PC-9 (cell line): ENCODE measurements at regions not wholly inside any gene's neighbourhood (a gene's known extent, or its start where the extent isn't known, plus 50 kb on each side); places are given as distances from the start of the nearest gene placed in this dataset.

Experiments
- BruUV-seq: library from RNA; stranded (reverse); fragments of 400-500 nt; replicated peaks from 2 replicates; lab custom pipeline; 2021; lab: Mats Ljungman, UMichigan
- CTCF ChIA-PET: fragments of 300-600 bp; sonication (Branson Sonifier 250); formaldehyde crosslinking; loops from one replicate; lab custom pipeline; 2022; ENCODE audit warnings: antibody characterized with exemption; lab: Charles Lee
- POLR2A ChIA-PET: fragments of 300-600 bp; sonication (Branson Sonifier 250); formaldehyde crosslinking; loops from one replicate; lab custom pipeline; 2022; ENCODE audit warnings: antibody characterized with exemption; ENCODE audit not compliant: unreplicated experiment; lab: Charles Lee
- DNase-seq, 2 experiments: peaks; one replicate each; pipeline versions ENCODE4 v3.0.0 to v3.0.0-alpha.2; 2015 to 2022; ENCODE audit warnings: mixed read lengths in 1 of 2
- H2AFZ ChIP-seq: fragments of 200-600 bp; sonication (generic); 2 replicates; pipeline ENCODE4 v1.8.1; 2017; ENCODE audit warnings: antibody characterized with exemption
- H3F3A ChIP-seq: fragments of 200-600 bp; sonication (generic); 2 replicates; pipeline ENCODE4 v1.8.1; 2017; ENCODE audit warnings: antibody characterized with exemption, mild to moderate bottlenecking, low read depth; ENCODE audit not compliant: insufficient read depth
- H3K27ac ChIP-seq: fragments of 200-600 bp; sonication (generic); 2 replicates; pipeline ENCODE4 v1.6.1; 2016; ENCODE audit warnings: mixed run types
- H3K27me3 ChIP-seq: fragments of 200-600 bp; sonication (generic); 2 replicates; pipeline ENCODE4 v1.6.1; 2016; ENCODE audit warnings: low read depth, mixed run types; ENCODE audit not compliant: insufficient read depth
- H3K36me3 ChIP-seq: fragments of 200-600 bp; sonication (generic); 2 replicates; pipeline ENCODE4 v1.6.1; 2016; ENCODE audit warnings: low read depth, mixed run types
- H3K4me1 ChIP-seq: fragments of 200-600 bp; sonication (generic); replicated peaks from 2 replicates; pipeline ENCODE4 v1.6.1; 2016; ENCODE audit warnings: mixed run types; ENCODE audit not compliant: insufficient read depth
- H3K4me2 ChIP-seq: fragments of 200-600 bp; sonication (generic); 2 replicates; pipeline ENCODE4 v1.6.1; 2017; ENCODE audit warnings: mixed run types
- H3K4me3 ChIP-seq: fragments of 200-600 bp; sonication (generic); 2 replicates; pipeline ENCODE4 v1.6.1; 2016; ENCODE audit warnings: mixed run types
- H3K79me2 ChIP-seq: fragments of 200-600 bp; sonication (generic); 2 replicates; pipeline ENCODE4 v1.6.1; 2017; ENCODE audit warnings: low read depth, mixed run types
- H3K9me2 ChIP-seq: fragments of 200-600 bp; sonication (generic); 2 replicates; pipeline ENCODE4 v1.8.1; 2017; ENCODE audit warnings: mild to moderate bottlenecking; ENCODE audit not compliant: insufficient read depth
- H3K9me3 ChIP-seq: fragments of 200-600 bp; sonication (generic); 2 replicates; pipeline ENCODE4 v1.8.1; 2016; ENCODE audit warnings: low read depth; ENCODE audit not compliant: insufficient read depth
- H4K20me1 ChIP-seq: fragments of 200-600 bp; sonication (generic); 2 replicates; pipeline ENCODE4 v1.8.1; 2017; ENCODE audit not compliant: insufficient read depth
- CTCF ChIP-seq: fragments of 200-600 bp; sonication (generic); conservative IDR thresholded peaks from 2 replicates; pipeline ENCODE4 v1.6.1; 2017; ENCODE audit warnings: mixed run types, antibody characterized with exemption, mild to moderate bottlenecking, moderate library complexity
- EZH2 ChIP-seq: fragments of 200-600 bp; sonication (generic); IDR thresholded peaks from 2 replicates; pipeline ENCODE4 v1.8.0; 2017; ENCODE audit warnings: antibody characterized with exemption, low read depth
- intact Hi-C: fragments of 100-400 bp; cut with micrococcal nuclease; formaldehyde crosslinking; loops from one replicate; pipeline ENCODE4 v1.10.0; 2022; ENCODE audit not compliant: unreplicated experiment

- TF ChIP-seq CTCF, result no peak
- no peak for TF ChIP-seq EZH2
- Histone ChIP-seq H3K4me2 (peak overlapping the region; percentile 28; the same call in 1 of the 2 replicates), H3K4me1 (peaks cover 14% of the 10 kb centered on the region), H2AFZ (peak overlapping the region; percentile 12; the same call in 1 of the 2 replicates), H3K36me3 (no peaks in the 10 kb centered on the region), H3K79me2 (no peaks in the 10 kb centered on the region), H3K4me3 (no peak overlapping the region), H3K9me3 (no peaks in the 10 kb centered on the region; the same call in 1 of the 2 replicates), H3F3A (peaks cover 10% of the 10 kb centered on the region; the same call in 1 of the 2 replicates), H3K9me2 (no peaks in the 10 kb centered on the region), H3K27me3 (no peaks in the 10 kb centered on the region), H3K27ac (peak overlapping the region; percentile 56), H4K20me1 (no peaks in the 10 kb centered on the region)
- ChIA-PET CTCF (no interaction called here), POLR2A (no interaction called here)
- BruUV-seq, result no TSS peak
- DNase-seq, result peak; percentile 50 to 88
- intact Hi-C loops, result loop anchor here (1.0 kb wide), 1 partner anchor 10 kb away; no protein-coding TSS in a partner anchor
Measured at GRCh38 chr18:52150050-52150449, 189.9 kb upstream of the DCC start.

GRCh38 chr18:52152036-52152435, 188.0 kb upstream of the DCC start:
- intact Hi-C loops, result no loop called here
- DNase-seq, result no peak
- Histone ChIP-seq H3K9me3 (peaks cover under 1% of the 10 kb centered on the region; the same call in 1 of the 2 replicates), H3K9me2 (no peaks in the 10 kb centered on the region), H2AFZ (no peak overlapping the region), H3K36me3 (no peaks in the 10 kb centered on the region), H3K27me3 (no peaks in the 10 kb centered on the region), H4K20me1 (no peaks in the 10 kb centered on the region), H3K4me1 (peaks cover 31% of the 10 kb centered on the region), H3K79me2 (no peaks in the 10 kb centered on the region), H3K27ac (no peak overlapping the region), H3F3A (peaks cover 14% of the 10 kb centered on the region; the same call in 1 of the 2 replicates), H3K4me3 (no peak overlapping the region), H3K4me2 (no peak overlapping the region)
- CTCF ChIA-PET, result no interaction called here
- TF ChIP-seq EZH2, result no peak
- no peak for TF ChIP-seq CTCF
- BruUV-seq, result no TSS peak
- POLR2A ChIA-PET, result no interaction called here

- no peak for TF ChIP-seq EZH2
- TF ChIP-seq CTCF, result no peak
- Histone ChIP-seq H3K36me3 (no peaks in the 10 kb centered on the region), H3K27ac (peak overlapping the region; percentile 48), H3K4me3 (no peak overlapping the region), H3K27me3 (no peaks in the 10 kb centered on the region), H3F3A (peaks cover 14% of the 10 kb centered on the region), H3K9me2 (no peaks in the 10 kb centered on the region), H3K4me1 (peaks cover 32% of the 10 kb centered on the region), H3K79me2 (no peaks in the 10 kb centered on the region), H3K4me2 (peak overlapping the region; percentile 23), H4K20me1 (no peaks in the 10 kb centered on the region), H3K9me3 (peaks cover 23% of the 10 kb centered on the region), H2AFZ (no peak overlapping the region)
- ChIA-PET POLR2A (interaction anchor here (0.6 kb wide), 1 partner anchor 959 kb away, joined by 5 read pairs; the partner anchor contains the start of gene MEX3C), CTCF (no interaction called here)
- DNase-seq, result peak in 1 of 2 experiments; percentile 70
- intact Hi-C loops, result no loop called here
- BruUV-seq, result no TSS peak
Measured at GRCh38 chr18:52156166-52156565, 183.8 kb upstream of the DCC start.
